HUES6 (cell line): ENCODE measurements at regions not wholly inside any gene's neighbourhood (a gene's known extent, or its start where the extent isn't known, plus 50 kb on each side); places are given as distances from the start of the nearest gene placed in this dataset.

ENCODE experiments used
- H3K27ac ChIP-seq: 2 replicates; pipeline ENCODE4 v1.7.0; 2013; ENCODE audit warnings: low read depth, mild to moderate bottlenecking, low read length, inconsistent platforms
- H3K27me3 ChIP-seq: 2 replicates; pipeline ENCODE4 v1.6.1; 2013; ENCODE audit warnings: low read length; ENCODE audit not compliant: control insufficient read depth, insufficient read depth
- H3K36me3 ChIP-seq: 2 replicates; pipeline ENCODE4 v1.6.1; 2013; ENCODE audit warnings: low read length; ENCODE audit not compliant: control insufficient read depth, insufficient read depth
- H3K4me1 ChIP-seq: 2 replicates; pipeline ENCODE4 v1.6.1; 2013; ENCODE audit warnings: low read length; ENCODE audit not compliant: control insufficient read depth, insufficient read depth
- H3K4me3 ChIP-seq: 2 replicates; pipeline ENCODE4 v1.5.1; 2013; ENCODE audit warnings: low read depth, low read length
- H3K9ac ChIP-seq: one replicate; pipeline ENCODE4 v1.6.1; 2013; ENCODE audit warnings: mild to moderate bottlenecking, low read length
- H3K9me3 ChIP-seq: 2 replicates; pipeline ENCODE4 v1.6.1; 2013; ENCODE audit warnings: low read depth, low read length; ENCODE audit not compliant: control insufficient read depth, insufficient read depth

DNA sequence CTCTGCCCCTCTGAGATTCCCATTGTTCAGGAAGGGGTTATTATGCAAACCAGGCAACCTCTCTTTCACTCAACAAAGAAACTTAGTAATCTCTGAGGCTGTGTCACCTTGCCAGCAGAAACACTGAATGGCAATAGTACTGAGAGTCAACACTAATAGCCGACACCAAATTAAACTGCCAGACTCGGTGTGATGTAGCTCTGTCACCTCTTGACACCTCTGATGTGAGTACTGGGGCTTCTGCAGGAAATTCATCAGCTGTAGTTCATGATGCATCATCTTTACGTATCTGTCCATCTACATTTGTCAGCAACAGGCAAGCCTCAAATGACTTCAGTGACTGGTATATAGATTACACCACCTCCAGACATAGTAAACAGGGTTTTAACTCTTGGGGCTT is 65.0 kb upstream of the ONECUT1 start:
- peaks cover 18% of the 10 kb centered on the region for H3K27me3 ChIP-seq
- H3K9ac ChIP-seq, result no peak overlapping the region
- H3K27ac ChIP-seq, result no peak overlapping the region
- H3K36me3 ChIP-seq, result no peaks in the 10 kb centered on the region
- H3K4me3 ChIP-seq, result no peak overlapping the region
- no peaks in the 10 kb centered on the region for H3K9me3 ChIP-seq
- peaks cover 17% of the 10 kb centered on the region for H3K4me1 ChIP-seq

GRCh38 chr15:52844823-52845222 is 54.7 kb upstream of the ONECUT1 start:
- Histone ChIP-seq H3K36me3 (no peaks in the 10 kb centered on the region), H3K27me3 (no peaks in the 10 kb centered on the region), H3K9me3 (no peaks in the 10 kb centered on the region), H3K9ac (no peak overlapping the region), H3K4me1 (no peaks in the 10 kb centered on the region), H3K4me3 (no peak overlapping the region), H3K27ac (no peak overlapping the region)
